Thyroid gland (tissue), 4 donors: ENCODE measurements at regions not wholly inside any gene's neighbourhood (a gene's known extent, or its start where the extent isn't known, plus 50 kb on each side); places are given as distances from the start of the nearest gene placed in this dataset.

Experiments used
- CTCF ChIP-seq, 6 experiments: fragments of 200-600 bp in 3 of 6; fragments of 450-650 bp in 3 of 6; sonication (generic) in 3 of 6; IDR thresholded peaks; one replicate each; pipeline ENCODE4 v1.5.1; 2016 to 2019; ENCODE audit warnings: antibody characterized with exemption in 6 of 6, mild to moderate bottlenecking in 2 of 6, inconsistent platforms in 1 of 6, moderate library complexity in 1 of 6
- POLR2A ChIP-seq, 2 donors: fragments of 450-650 bp; IDR thresholded peaks; one replicate each; pipeline ENCODE4 v1.6.1; 2017; ENCODE audit warnings: antibody characterized with exemption in 2 of 2, mild to moderate bottlenecking in 2 of 2, moderate library complexity in 1 of 2

- no peak for TF ChIP-seq CTCF (IDR thresholded peaks at IDR 0.05)
- TF ChIP-seq POLR2A (IDR thresholded peaks at IDR 0.05), result no peak
Measured at GRCh38 chr12:59027199-59027598, 106.9 kb upstream of the LRIG3 start.
